ENCODE measurements at regions not wholly inside any gene's neighbourhood (a gene's known extent, or its start where the extent isn't known, plus 50 kb on each side); places are given as distances from the start of the nearest gene placed in this dataset.

- no peak for DNase-seq
- Histone ChIP-seq H3K27ac (no peak overlapping the region), H3K4me3 (ENCODE audit: low read depth, low read length) (no peak overlapping the region), H3K36me3 (replicated peaks) (no peaks in the 10 kb centered on the region), H3K27me3 (replicated peaks) (no peaks in the 10 kb centered on the region)
- in situ Hi-C loops (cut with HindIII; ENCODE audit: low pct_ligation_motif_present, low sequenced_read_pairs) = no loop called here
- no peak for TF ChIP-seq CTCF (IDR thresholded peaks at IDR 0.05; ENCODE audit: low read depth, low read length, missing control alignments)
Measured at GRCh38 chr5:68418201-68418600, 202.6 kb downstream of the PIK3R1 start.

- no peak for DNase-seq
- Histone ChIP-seq H3K4me3 (ENCODE audit: low read depth, low read length) (no peak overlapping the region), H3K36me3 (replicated peaks) (no peaks in the 10 kb centered on the region), H3K27ac (no peak overlapping the region), H3K27me3 (replicated peaks) (no peaks in the 10 kb centered on the region)
- TF ChIP-seq CTCF (IDR thresholded peaks at IDR 0.05; ENCODE audit: low read depth, low read length, missing control alignments) = no peak
- in situ Hi-C loops (cut with HindIII; ENCODE audit: low pct_ligation_motif_present, low sequenced_read_pairs) = no loop called here
Measured at GRCh38 chr5:68418680-68419079, 203.1 kb downstream of the PIK3R1 start.

- Histone ChIP-seq H3K27ac (no peak overlapping the region), H3K27me3 (replicated peaks) (no peaks in the 10 kb centered on the region), H3K36me3 (replicated peaks) (no peaks in the 10 kb centered on the region), H3K4me3 (ENCODE audit: low read depth, low read length) (no peak overlapping the region)
- in situ Hi-C loops (cut with HindIII; ENCODE audit: low pct_ligation_motif_present, low sequenced_read_pairs) = no loop called here
- TF ChIP-seq CTCF (IDR thresholded peaks at IDR 0.05; ENCODE audit: low read depth, low read length, missing control alignments) = no peak
- no peak for DNase-seq
Measured at GRCh38 chr5:68419081-68419636, 203.6 kb downstream of the PIK3R1 start.

- H3K27ac ChIP-seq = no peak overlapping the region
- no peaks in the 10 kb centered on the region for H3K36me3 ChIP-seq (replicated peaks)
- no peak for TF ChIP-seq CTCF (IDR thresholded peaks at IDR 0.05; ENCODE audit: low read depth, low read length, missing control alignments)
- in situ Hi-C loops (cut with HindIII; ENCODE audit: low pct_ligation_motif_present, low sequenced_read_pairs) = no loop called here
- peak; percentile 45 for DNase-seq
- no peaks in the 10 kb centered on the region for H3K27me3 ChIP-seq (replicated peaks)
- H3K4me3 ChIP-seq (ENCODE audit: low read depth, low read length) = no peak overlapping the region
Measured at GRCh38 chr5:68419637-68420452, 204.3 kb downstream of the PIK3R1 start.

- in situ Hi-C loops (cut with HindIII; ENCODE audit: low pct_ligation_motif_present, low sequenced_read_pairs) = no loop called here
- Histone ChIP-seq H3K27me3 (replicated peaks) (no peaks in the 10 kb centered on the region), H3K27ac (no peak overlapping the region), H3K36me3 (replicated peaks) (no peaks in the 10 kb centered on the region), H3K4me3 (ENCODE audit: low read depth, low read length) (no peak overlapping the region)
- no peak for TF ChIP-seq CTCF (IDR thresholded peaks at IDR 0.05; ENCODE audit: low read depth, low read length, missing control alignments)
- DNase-seq = no peak
Measured at GRCh38 chr5:68420476-68421344, 205.2 kb downstream of the PIK3R1 start.
